Stimulated activated CD8-positive, alpha-beta memory T cell treated with anti-CD3 and anti-CD28 coated beads, Interleukin-7, amount 100 ng/mL, for 4 hours (primary cell): ENCODE measurements at regions not wholly inside any gene's neighbourhood (a gene's known extent, or its start where the extent isn't known, plus 50 kb on each side); places are given as distances from the start of the nearest gene placed in this dataset.
"Not testable (repeated sequence)": the region's sequence is repeated elsewhere in the genome, so short reads cannot be mapped to it uniquely, and the experiment has no call there.

Experiments
- DNase-seq, 2 donors: peaks; one replicate each; pipeline ENCODE4 v3.0.0-alpha.2; 2020; ENCODE audit warnings: low read depth in 2 of 2

DNA sequence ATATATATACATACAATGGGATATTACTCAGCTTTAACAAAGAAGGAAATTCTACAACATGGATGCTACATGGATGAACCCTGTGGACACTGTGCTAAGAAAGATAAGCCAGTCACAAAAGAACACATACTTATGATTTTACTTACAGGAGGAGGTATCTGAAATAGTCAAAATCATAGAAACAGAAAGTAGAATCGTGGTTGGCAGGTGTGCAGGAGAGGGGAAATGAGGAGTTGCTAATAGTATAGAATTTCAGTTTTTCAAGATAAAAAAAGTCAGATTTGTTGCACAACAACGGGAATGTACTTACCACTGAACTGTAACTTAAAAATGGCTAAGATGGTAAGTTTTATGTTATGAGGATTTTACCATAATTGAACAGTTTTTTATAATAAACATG, 706.3 kb downstream of the TFAP2A start:
- DNase-seq = no peak

DNA sequence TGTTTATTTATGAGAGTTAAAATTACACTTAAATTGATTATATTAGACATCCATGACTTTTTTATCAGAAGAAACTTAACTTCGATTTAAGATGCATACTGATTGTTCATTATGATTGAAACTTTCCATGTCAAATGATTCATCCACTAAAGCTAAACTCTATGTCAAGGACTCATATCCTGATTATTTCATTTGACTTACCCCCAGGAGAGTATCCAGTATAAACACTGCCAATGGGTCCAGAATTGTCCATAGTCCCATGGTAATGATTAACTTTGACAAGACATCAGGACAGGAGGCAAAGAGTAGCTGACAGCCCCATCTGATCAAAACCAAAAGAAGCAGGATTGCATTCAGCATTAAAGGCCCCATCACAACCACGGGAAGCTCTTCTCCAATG, 709.9 kb downstream of the TFAP2A start:
- DNase-seq = no peak

GRCh38 chr6:9702914-9703313, 712.0 kb downstream of the TFAP2A start:
- DNase-seq = no peak

DNA sequence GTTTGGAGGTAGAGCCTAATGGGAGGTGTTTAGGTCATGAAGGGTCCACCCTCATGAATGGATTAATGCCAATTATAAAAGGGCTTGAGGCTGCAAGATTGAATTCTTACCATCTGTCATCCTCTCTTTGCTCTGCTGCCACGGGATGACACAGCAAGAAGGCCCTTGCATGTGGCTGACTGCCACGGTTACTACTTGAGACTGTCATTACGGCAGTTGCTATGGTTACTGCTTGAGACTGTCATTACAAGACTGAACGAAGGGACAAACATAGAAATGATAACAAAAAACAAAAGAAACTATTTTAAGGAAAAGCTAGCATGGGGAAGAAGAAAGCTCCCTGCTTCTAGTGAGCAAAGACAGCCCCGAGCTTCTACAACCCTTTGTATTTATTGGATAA, 715.0 kb downstream of the TFAP2A start:
- DNase-seq = no peak

DNA sequence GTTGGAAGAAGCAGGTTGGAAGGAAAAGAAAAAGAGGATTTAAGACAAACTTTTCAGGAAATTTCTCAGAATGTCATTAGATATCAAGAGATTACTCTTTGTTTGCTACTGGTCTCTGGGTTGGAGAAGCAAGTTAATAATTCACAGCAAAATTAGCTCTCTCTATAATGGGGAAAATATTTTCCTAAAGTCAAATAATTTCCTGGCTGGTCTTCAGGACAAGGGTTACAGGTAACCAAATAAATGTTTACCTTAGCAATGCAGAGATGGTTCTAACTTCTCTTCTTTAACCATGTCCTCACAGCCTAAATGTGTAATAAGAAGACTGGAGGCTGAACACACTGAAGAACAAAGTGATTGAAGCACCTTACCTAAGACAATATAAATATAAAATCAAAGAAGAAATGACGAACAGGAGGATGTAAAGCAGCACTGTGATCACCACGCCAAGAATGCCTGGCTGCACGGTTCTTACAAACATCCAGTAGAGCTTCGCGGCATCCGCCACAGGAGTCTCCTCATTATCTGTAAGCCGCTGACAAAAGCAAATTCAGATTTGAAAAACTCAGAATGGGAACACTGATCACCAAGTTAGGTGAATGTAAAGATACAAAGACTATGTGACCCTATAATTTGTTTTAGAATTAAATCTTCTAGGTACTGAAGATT, 717.5 kb downstream of the TFAP2A start:
- DNase-seq = no peak

- no peak for DNase-seq
These were observed 724.5 kb downstream of the TFAP2A start for GRCh38 chr6:9690388-9690787.

- DNase-seq = not testable (repeated sequence)
These were observed 734.1 kb downstream of the TFAP2A start for GRCh38 chr6:9680727-9681126.

GRCh38 chr6:9675122-9675521, 739.8 kb downstream of the TFAP2A start:
- no peak for DNase-seq

GRCh38 chr6:9659848-9660247, 755.0 kb downstream of the TFAP2A start:
- DNase-seq = no peak

DNA sequence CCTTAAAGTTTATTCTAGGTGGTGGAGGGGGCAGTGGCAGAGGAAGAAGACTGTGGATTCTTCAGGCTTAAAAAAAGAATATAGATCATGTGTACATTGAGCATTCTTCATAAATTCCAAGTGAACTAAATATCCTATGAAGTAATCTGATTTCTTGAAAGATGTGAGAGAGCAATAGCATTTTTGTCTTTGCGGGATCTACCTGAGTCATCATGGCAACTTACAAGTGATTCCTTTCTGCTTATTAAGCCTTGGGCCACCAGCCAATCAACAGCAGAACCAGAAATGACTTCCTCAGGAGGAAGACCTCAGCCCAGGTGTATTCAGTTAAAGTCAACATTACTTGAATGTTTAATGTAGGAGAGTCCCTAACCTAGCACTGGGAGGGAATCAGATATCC, 756.9 kb downstream of the TFAP2A start:
- no peak for DNase-seq

DNA sequence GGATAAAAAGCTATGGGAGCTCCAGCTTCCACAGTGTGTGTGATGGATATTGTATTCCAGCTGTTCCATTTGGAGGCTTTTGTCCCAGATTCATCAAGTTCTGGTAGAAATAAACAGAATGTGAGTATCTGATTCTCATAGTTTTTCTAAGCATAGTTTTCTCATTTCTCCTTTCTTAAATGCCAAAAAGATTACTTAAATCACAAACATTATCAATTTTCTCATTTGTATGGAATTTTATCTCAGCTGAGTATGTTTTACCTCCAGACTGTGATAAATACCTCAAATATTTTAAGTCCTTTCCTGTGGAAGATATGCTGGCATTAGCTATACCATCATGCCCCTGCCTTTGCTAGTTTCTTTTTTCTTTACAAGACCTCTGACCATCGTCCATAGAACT, 767.3 kb downstream of the TFAP2A start:
- no peak for DNase-seq

DNA sequence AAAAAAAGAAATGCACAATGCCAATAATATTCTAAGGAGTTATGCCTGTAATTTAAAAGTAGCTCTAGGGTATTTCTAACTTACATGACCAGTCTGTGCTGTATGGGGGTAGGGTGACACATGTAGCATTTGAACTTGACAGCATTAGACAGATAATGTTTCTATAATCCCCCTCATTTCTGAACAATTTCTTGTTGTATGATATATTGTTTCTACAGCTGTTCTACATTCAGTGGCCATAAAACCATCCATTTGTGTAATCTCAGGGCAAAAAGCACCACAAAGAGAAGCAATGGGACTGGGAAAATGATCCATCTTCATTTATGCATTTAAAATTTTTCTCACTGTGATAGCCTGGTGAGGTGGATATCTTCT, 767.8 kb downstream of the TFAP2A start:
- no peak for DNase-seq

GRCh38 chr6:9646342-9647070, 768.4 kb downstream of the TFAP2A start:
- DNase-seq = no peak

GRCh38 chr6:9638861-9639260, 776.0 kb downstream of the TFAP2A start:
- DNase-seq = no peak

DNA sequence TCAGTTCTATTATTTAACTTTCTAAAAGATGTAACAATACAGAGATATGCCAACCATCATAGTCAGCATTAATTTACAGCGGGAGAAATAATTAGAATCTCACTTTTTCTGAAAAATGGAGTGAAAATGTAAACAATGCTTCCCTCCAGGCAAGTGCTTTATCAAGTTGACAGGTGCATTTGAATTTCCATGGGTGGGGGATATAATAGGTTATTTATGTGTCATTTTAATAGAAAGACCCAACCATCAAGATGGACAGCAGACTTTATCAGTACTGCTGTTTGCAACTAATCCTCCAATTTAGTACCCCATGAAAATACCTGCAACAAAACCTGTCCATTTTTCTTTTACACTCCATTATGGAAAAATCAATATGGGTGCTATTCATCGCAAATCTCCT, 780.1 kb downstream of the TFAP2A start:
- no peak for DNase-seq

GRCh38 chr6:9632026-9632425, 782.8 kb downstream of the TFAP2A start:
- no peak for DNase-seq

- DNase-seq = no peak
These were observed 786.1 kb downstream of the TFAP2A start for GRCh38 chr6:9628819-9629218.

GRCh38 chr6:9627916-9628315, 787.0 kb downstream of the TFAP2A start:
- DNase-seq = no peak

DNA sequence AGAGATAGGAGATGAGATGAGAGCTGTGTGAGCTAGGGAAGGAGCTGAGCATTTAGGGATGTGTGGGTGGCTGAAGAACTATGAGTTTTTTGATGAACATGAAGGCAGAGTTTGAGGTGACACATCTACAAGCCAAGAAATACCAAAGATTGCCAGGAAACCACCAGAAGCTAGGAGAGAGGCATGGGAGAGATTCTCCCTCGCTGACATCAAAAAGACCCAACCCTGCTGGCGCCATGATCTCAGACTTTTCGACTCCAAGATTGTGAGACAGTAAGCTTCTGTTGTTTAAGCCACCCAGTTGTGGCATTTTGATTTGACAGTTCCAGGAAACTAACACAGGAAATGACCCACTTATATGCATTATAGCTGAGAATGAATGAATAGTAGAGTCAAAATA, 790.9 kb downstream of the TFAP2A start:
- DNase-seq = no peak

GRCh38 chr6:9623228-9623832, 791.5 kb downstream of the TFAP2A start:
- DNase-seq = no peak

DNA sequence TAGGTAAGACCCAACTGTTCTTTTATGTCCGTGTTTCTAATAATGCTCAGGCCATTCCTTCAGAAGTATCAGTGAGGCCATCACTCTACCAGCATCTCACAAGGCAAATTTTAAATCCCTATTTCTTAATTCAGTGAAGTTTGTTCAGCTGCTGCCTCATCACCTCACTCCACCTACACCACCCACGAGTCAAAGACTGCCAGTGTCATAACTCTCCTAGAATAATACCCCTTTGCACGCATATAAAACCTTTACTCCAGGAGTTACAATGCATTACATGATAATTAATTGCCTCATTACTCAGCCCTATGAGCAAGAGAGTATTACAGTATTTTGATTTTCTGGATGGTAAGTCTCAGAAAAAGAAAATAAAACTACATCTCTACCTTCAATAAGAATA, 793.6 kb downstream of the TFAP2A start:
- DNase-seq = no peak

- DNase-seq = no peak
These were observed 794.2 kb downstream of the TFAP2A start for GRCh38 chr6:9620687-9621086.

DNA sequence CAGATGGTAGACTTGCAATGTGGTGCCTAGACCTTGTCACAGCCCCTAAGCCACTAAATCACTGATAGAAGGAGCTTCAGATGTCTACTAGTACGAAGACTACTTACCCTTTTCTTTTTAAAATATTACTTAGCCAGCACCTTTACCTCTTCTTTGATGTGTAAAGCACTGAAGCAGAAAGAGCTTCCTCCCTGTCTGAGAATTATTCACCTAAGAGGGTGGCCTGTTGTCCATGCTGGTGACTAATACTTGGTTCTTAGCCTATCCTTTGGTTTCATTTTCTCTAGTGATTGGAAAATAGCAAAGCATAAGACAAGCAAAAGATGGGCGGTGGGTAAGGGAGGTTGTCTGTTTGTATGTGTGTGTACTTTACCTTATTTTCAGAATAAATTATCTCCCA, 794.6 kb downstream of the TFAP2A start:
- no peak for DNase-seq
